ENCODE measurements at regions not wholly inside any gene's neighbourhood (a gene's known extent, or its start where the extent isn't known, plus 50 kb on each side); places are given as distances from the start of the nearest gene placed in this dataset.

DNA sequence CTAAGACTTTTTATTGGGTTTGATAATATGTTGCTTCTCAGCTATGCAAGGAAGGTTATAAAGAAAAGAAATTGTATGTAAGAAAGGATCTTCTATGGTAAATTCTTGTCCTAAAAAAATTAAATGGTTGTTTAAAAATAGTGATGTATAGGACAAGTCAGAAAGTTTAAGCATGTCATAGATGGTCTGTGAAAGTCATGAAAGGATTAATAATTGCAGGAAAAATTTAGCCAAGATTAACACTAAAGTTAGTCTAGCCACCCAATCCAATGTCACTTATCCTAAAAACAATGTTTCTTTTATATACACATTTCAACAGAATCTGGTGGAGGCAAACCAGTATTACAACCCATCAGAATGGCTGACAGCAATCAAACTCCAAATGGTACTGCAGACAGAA is 1046.7 kb upstream of the SLC39A10 start:
- peaks cover 7% of the 10 kb centered on the region for H3K9me3 Mint-ChIP-seq (ENCODE audit: unreplicated experiment)
- Histone ChIP-seq H3K36me3 (ENCODE audit: insufficient read depth, low read length) (no peaks in the 10 kb centered on the region), H3K79me2 (ENCODE audit: insufficient read depth, low read length) (no peaks in the 10 kb centered on the region), H3K9me3 (ENCODE audit: insufficient read depth, low read depth, low read length) (peaks cover 4% of the 10 kb centered on the region), H3K27me3 (ENCODE audit: insufficient read depth, low read length) (no peaks in the 10 kb centered on the region), H4K20me1 (ENCODE audit: insufficient read depth, low read length) (no peaks in the 10 kb centered on the region), H3K4me3 (ENCODE audit: insufficient read depth, low read depth, low read length) (no peak overlapping the region), H2AFZ (ENCODE audit: low read depth, low read length) (no peak overlapping the region), H3K4me2 (ENCODE audit: low read length) (no peak overlapping the region), H3K4me1 (ENCODE audit: insufficient read depth, low read length) (no peaks in the 10 kb centered on the region), H3K9ac (ENCODE audit: low read length) (no peak overlapping the region), H3K27ac (ENCODE audit: low read depth, low read length) (no peak overlapping the region)
- no peaks in the 10 kb centered on the region for H3K27me3 Mint-ChIP-seq (ENCODE audit: low read depth, unreplicated experiment)
- H3K27ac Mint-ChIP-seq (ENCODE audit: unreplicated experiment) = no peak overlapping the region
- H3K4me3 Mint-ChIP-seq (ENCODE audit: unreplicated experiment) = no peak overlapping the region
- H3K36me3 Mint-ChIP-seq (ENCODE audit: low read depth, unreplicated experiment) = no peaks in the 10 kb centered on the region
- H3K4me1 Mint-ChIP-seq (ENCODE audit: low read depth, unreplicated experiment) = no peaks in the 10 kb centered on the region
- TF ChIP-seq, protein P1, sequence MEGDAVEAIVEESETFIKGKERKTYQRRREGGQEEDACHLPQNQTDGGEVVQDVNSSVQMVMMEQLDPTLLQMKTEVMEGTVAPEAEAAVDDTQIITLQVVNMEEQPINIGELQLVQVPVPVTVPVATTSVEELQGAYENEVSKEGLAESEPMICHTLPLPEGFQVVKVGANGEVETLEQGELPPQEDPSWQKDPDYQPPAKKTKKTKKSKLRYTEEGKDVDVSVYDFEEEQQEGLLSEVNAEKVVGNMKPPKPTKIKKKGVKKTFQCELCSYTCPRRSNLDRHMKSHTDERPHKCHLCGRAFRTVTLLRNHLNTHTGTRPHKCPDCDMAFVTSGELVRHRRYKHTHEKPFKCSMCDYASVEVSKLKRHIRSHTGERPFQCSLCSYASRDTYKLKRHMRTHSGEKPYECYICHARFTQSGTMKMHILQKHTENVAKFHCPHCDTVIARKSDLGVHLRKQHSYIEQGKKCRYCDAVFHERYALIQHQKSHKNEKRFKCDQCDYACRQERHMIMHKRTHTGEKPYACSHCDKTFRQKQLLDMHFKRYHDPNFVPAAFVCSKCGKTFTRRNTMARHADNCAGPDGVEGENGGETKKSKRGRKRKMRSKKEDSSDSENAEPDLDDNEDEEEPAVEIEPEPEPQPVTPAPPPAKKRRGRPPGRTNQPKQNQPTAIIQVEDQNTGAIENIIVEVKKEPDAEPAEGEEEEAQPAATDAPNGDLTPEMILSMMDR (IDR thresholded peaks at IDR 0.05; ENCODE audit: insufficient read depth, low read depth, low read length) = no peak
- TF ChIP-seq EZH2 (IDR thresholded peaks at IDR 0.05; ENCODE audit: insufficient read depth, low read length) = no peak
- DNase-seq (ENCODE audit: low read depth) (no peak), FAIRE-seq (no peak)

DNA sequence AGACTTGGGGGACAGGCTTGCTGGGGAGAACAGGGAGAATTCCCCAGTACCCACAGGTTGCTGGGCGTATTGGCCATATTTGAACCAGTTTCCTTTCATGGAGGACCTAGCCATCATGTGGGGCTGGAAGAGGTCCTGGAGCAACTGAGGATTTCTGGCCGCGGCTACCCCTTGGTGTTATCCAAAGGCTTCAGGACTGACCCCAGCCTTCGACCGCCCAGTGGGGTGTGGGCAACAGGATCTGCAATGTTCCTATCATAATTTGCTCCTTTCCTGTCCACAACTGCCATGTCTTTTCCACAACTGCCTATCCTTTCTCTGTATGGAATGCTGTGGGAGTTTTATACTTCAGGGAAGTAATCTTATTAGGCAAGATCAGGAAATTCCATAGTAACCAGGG is 1053.6 kb upstream of the SLC39A10 start:
- DNase-seq (ENCODE audit: low read depth) (no peak), FAIRE-seq (no peak)
- Histone ChIP-seq H3K79me2 (ENCODE audit: insufficient read depth, low read length) (no peaks in the 10 kb centered on the region), H3K27ac (ENCODE audit: low read depth, low read length) (no peak overlapping the region), H3K4me3 (ENCODE audit: insufficient read depth, low read depth, low read length) (no peak overlapping the region), H3K4me2 (ENCODE audit: low read length) (no peak overlapping the region), H3K27me3 (ENCODE audit: insufficient read depth, low read length) (no peaks in the 10 kb centered on the region), H3K9me3 (ENCODE audit: insufficient read depth, low read depth, low read length) (peaks cover 4% of the 10 kb centered on the region), H3K4me1 (ENCODE audit: insufficient read depth, low read length) (no peaks in the 10 kb centered on the region), H4K20me1 (ENCODE audit: insufficient read depth, low read length) (no peaks in the 10 kb centered on the region), H2AFZ (ENCODE audit: low read depth, low read length) (no peak overlapping the region), H3K36me3 (ENCODE audit: insufficient read depth, low read length) (no peaks in the 10 kb centered on the region), H3K9ac (ENCODE audit: low read length) (no peak overlapping the region)
- Mint-ChIP-seq H3K4me1 (ENCODE audit: low read depth, unreplicated experiment) (no peaks in the 10 kb centered on the region), H3K27ac (ENCODE audit: unreplicated experiment) (no peak overlapping the region), H3K9me3 (ENCODE audit: unreplicated experiment) (no peaks in the 10 kb centered on the region), H3K4me3 (ENCODE audit: unreplicated experiment) (no peak overlapping the region), H3K36me3 (ENCODE audit: low read depth, unreplicated experiment) (no peaks in the 10 kb centered on the region), H3K27me3 (ENCODE audit: low read depth, unreplicated experiment) (no peaks in the 10 kb centered on the region)
- TF ChIP-seq EZH2 (IDR thresholded peaks at IDR 0.05; ENCODE audit: insufficient read depth, low read length) = no peak
- TF ChIP-seq, protein P1 (IDR thresholded peaks at IDR 0.05; ENCODE audit: insufficient read depth, low read depth, low read length) = no peak

DNA sequence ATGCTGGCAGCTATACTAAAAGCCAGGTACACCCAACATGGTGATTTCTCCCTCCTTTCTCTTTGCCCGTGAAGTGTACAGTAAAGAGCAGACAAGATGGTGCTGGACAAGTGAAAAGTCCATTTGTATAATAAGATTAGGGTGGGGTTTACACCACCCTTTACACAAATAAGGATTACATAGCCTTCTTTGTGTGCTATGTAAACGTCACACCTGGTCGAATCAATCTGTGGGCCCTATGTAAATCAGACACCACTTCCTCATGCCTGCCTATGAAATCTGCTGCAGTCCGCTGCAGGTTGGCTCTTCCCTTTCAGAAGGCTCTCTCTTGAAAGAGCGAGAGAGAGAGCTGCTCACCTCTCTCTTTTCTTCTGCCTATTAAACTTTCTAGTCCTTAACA is 1054.3 kb upstream of the SLC39A10 start:
- Mint-ChIP-seq H3K27ac (ENCODE audit: unreplicated experiment) (no peak overlapping the region), H3K4me1 (ENCODE audit: low read depth, unreplicated experiment) (no peaks in the 10 kb centered on the region), H3K27me3 (ENCODE audit: low read depth, unreplicated experiment) (no peaks in the 10 kb centered on the region), H3K36me3 (ENCODE audit: low read depth, unreplicated experiment) (no peaks in the 10 kb centered on the region), H3K9me3 (ENCODE audit: unreplicated experiment) (no peaks in the 10 kb centered on the region), H3K4me3 (ENCODE audit: unreplicated experiment) (no peak overlapping the region)
- H3K27ac ChIP-seq (ENCODE audit: low read depth, low read length) = no peak overlapping the region
- H3K79me2 ChIP-seq (ENCODE audit: insufficient read depth, low read length) = no peaks in the 10 kb centered on the region
- H3K4me1 ChIP-seq (ENCODE audit: insufficient read depth, low read length) = no peaks in the 10 kb centered on the region
- no peak overlapping the region for H3K9ac ChIP-seq (ENCODE audit: low read length)
- TF ChIP-seq, protein P1 (IDR thresholded peaks at IDR 0.05; ENCODE audit: insufficient read depth, low read depth, low read length) = no peak
- no peak for TF ChIP-seq EZH2 (IDR thresholded peaks at IDR 0.05; ENCODE audit: insufficient read depth, low read length)
- H3K4me3 ChIP-seq (ENCODE audit: insufficient read depth, low read depth, low read length) = no peak overlapping the region
- no peak overlapping the region for H2AFZ ChIP-seq (ENCODE audit: low read depth, low read length)
- DNase-seq (ENCODE audit: low read depth) (no peak), FAIRE-seq (no peak)
- peaks cover 4% of the 10 kb centered on the region for H3K9me3 ChIP-seq (ENCODE audit: insufficient read depth, low read depth, low read length)
- no peaks in the 10 kb centered on the region for H3K36me3 ChIP-seq (ENCODE audit: insufficient read depth, low read length)
- H3K27me3 ChIP-seq (ENCODE audit: insufficient read depth, low read length) = no peaks in the 10 kb centered on the region
- no peaks in the 10 kb centered on the region for H4K20me1 ChIP-seq (ENCODE audit: insufficient read depth, low read length)
- H3K4me2 ChIP-seq (ENCODE audit: low read length) = no peak overlapping the region
